Transverse colon (tissue), 4 donors: ENCODE measurements at regions not wholly inside any gene's neighbourhood (a gene's known extent, or its start where the extent isn't known, plus 50 kb on each side); places are given as distances from the start of the nearest gene placed in this dataset.
A peak's percentile ranks its signal among the peaks of the same experiment; 100 is the strongest.

Experiments
- DNase-seq: peaks from one replicate; pipeline ENCODE4 v3.0.0-alpha.2; 2019
- H3K27ac ChIP-seq, 4 donors: fragments of 200-600 bp; sonication (generic); 2 replicates each; pipeline ENCODE4 v1.5.1; 2016 to 2018; ENCODE audit warnings: inconsistent platforms in 4 of 4
- H3K27me3 ChIP-seq: fragments of 200-600 bp; sonication (generic); 2 replicates; pipeline ENCODE4 v1.5.1; 2017; ENCODE audit warnings: inconsistent platforms
- H3K36me3 ChIP-seq, 4 donors: fragments of 200-600 bp; sonication (generic); 2 replicates each; pipeline ENCODE4 v1.5.1; 2017 to 2019; ENCODE audit warnings: inconsistent platforms in 4 of 4
- H3K4me1 ChIP-seq, 4 donors: fragments of 200-600 bp; sonication (generic); 2 replicates each; pipeline ENCODE4 v1.5.1; 2017 to 2020; ENCODE audit warnings: inconsistent platforms in 4 of 4
- H3K4me3 ChIP-seq, 4 donors: fragments of 200-600 bp; sonication (generic); 1 replicate in 1 of 4; 2 replicates in 3 of 4; pipeline versions ENCODE4 v1.5.1 to v1.6.1; 2017 to 2019; ENCODE audit warnings: inconsistent platforms in 4 of 4
- H3K9me3 ChIP-seq, 2 donors: fragments of 200-600 bp; sonication (generic); 2 replicates each; pipeline ENCODE4 v1.5.1; 2017 to 2019; ENCODE audit warnings: inconsistent platforms in 2 of 2
- CTCF ChIP-seq, 5 experiments: fragments of 200-600 bp in 3 of 5; fragments of 450-650 bp in 2 of 5; sonication (generic) in 3 of 5; IDR thresholded peaks; 1 replicate in 2 of 5; 2 replicates in 3 of 5; pipeline ENCODE4 v1.5.1; 2016 to 2017; ENCODE audit warnings: antibody characterized with exemption in 5 of 5, inconsistent platforms in 3 of 5, mild to moderate bottlenecking in 2 of 5, moderate library complexity in 1 of 5
- EP300 ChIP-seq: sonication (generic); formaldehyde crosslinking; IDR thresholded peaks from one replicate; pipeline ENCODE4 v1.6.1; 2017; ENCODE audit warnings: antibody characterized with exemption, low read depth
- POLR2A ChIP-seq: fragments of 450-650 bp; IDR thresholded peaks from one replicate; pipeline ENCODE4 v1.6.1; 2016; ENCODE audit warnings: antibody characterized with exemption, mild to moderate bottlenecking, moderate library complexity
- POLR2AphosphoS5 ChIP-seq, 3 donors: sonication (generic); formaldehyde crosslinking; IDR thresholded peaks; one replicate each; pipeline ENCODE4 v1.6.1; 2016; ENCODE audit warnings: antibody characterized with exemption in 3 of 3
- WGBS, 2 donors: methylation state at CpG; one replicate each; pipeline ENCODE4 v1.1.5; 2018; ENCODE audit warnings: low coverage in 1 of 2; 5-methylcytosine and 5-hydroxymethylcytosine counted together
- in situ Hi-C, 4 donors: fragments of 200-750 bp; cut with MboI; loops; one replicate each; pipeline versions ENCODE4 v1.15.0 to v1.15.1; 2017; ENCODE audit warnings: low sequenced_read_pairs in 3 of 4, low pct_ligation_motif_present in 1 of 4, low pct_unique_long_range_greater_than_20kb in 1 of 4
- intact Hi-C: fragments of 100-400 bp; cut with DNase I; formaldehyde crosslinking; loops from one replicate; pipeline ENCODE4 v1.15.1; 2023; ENCODE audit warnings: low total_unique reads

- Histone ChIP-seq H3K27ac (peak overlapping the region in 2 of 4 donors; percentile 2 to 12), H3K27me3 (no peaks in the 10 kb centered on the region), H3K4me3 (no peak overlapping the region), H3K9me3 (no peaks in the 10 kb centered on the region), H3K36me3 (no peaks in the 10 kb centered on the region), H3K4me1 (peaks cover 0 to 9% (median under 1%) of the 10 kb centered on the region in 4 donors)
- 34 to 38% methylated on average over 4 of the region's 4 CpGs for WGBS, 2 donors
- no peak for DNase-seq
- TF ChIP-seq CTCF (IDR thresholded peaks at IDR 0.05), result no peak
- no peak for TF ChIP-seq POLR2A
- no peak for TF ChIP-seq POLR2AphosphoS5 (IDR thresholded peaks at IDR 0.05)
- TF ChIP-seq EP300, result no peak
- intact Hi-C loops, result no loop called here
- in situ Hi-C loops, result no loop called here
Measured at GRCh38 chr5:98593418-98593817, 180.0 kb upstream of the RGMB start.

DNA sequence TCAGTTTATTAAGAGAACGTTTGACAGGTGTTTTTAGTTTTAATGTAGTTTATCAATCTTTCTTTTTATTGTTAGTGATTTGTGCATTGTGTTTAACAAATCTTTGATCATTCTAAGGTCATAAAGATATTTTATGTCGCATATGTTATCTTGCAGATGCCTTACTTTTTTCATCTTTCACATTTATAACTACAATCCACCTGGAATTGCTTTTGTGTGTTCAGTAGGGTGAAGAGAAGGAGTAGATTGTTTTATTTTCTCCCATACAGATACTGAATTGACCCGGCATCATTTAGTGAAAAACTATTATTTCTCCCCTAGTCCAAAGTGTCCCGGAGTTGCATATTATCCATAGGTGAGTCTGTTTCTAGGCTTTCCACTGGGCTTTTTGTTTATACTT lies 179.4 kb upstream of the RGMB start:
- Histone ChIP-seq H3K4me1 (peaks cover 0 to 8% (median 0%) of the 10 kb centered on the region in 4 donors), H3K4me3 (no peak overlapping the region), H3K9me3 (no peaks in the 10 kb centered on the region), H3K27me3 (no peaks in the 10 kb centered on the region), H3K27ac (peak overlapping the region in 1 of 4 donors; percentile 12), H3K36me3 (no peaks in the 10 kb centered on the region)
- intact Hi-C loops, result no loop called here
- no peak for DNase-seq
- TF ChIP-seq POLR2AphosphoS5 (IDR thresholded peaks at IDR 0.05), result no peak
- no peak for TF ChIP-seq EP300
- TF ChIP-seq CTCF (IDR thresholded peaks at IDR 0.05), result no peak
- no peak for TF ChIP-seq POLR2A
- in situ Hi-C loops, result no loop called here
- 39 to 48% methylated on average over 4 of the region's 4 CpGs for WGBS, 2 donors

- Histone ChIP-seq H3K9me3 (no peaks in the 10 kb centered on the region), H3K4me1 (no peaks in the 10 kb centered on the region), H3K27ac (no peak overlapping the region), H3K36me3 (no peaks in the 10 kb centered on the region), H3K27me3 (no peaks in the 10 kb centered on the region), H3K4me3 (no peak overlapping the region)
- no peak for DNase-seq
- 78 to 95% methylated on average over 1 of the region's 1 CpG for WGBS, 2 donors
- in situ Hi-C loops, result no loop called here
- intact Hi-C loops, result no loop called here
- TF ChIP-seq CTCF (IDR thresholded peaks at IDR 0.05) (no peak), POLR2AphosphoS5 (IDR thresholded peaks at IDR 0.05) (no peak), EP300 (no peak), POLR2A (no peak)
Measured at GRCh38 chr5:98599016-98599415, 174.4 kb upstream of the RGMB start.

- H3K36me3 ChIP-seq, result no peaks in the 10 kb centered on the region
- in situ Hi-C loops (no loop called here), intact Hi-C loops (no loop called here)
- H3K4me3 ChIP-seq, result no peak overlapping the region
- H3K27ac ChIP-seq, result no peak overlapping the region
- no peaks in the 10 kb centered on the region for H3K9me3 ChIP-seq
- DNase-seq, result no peak
- TF ChIP-seq POLR2A (no peak), EP300 (no peak), POLR2AphosphoS5 (IDR thresholded peaks at IDR 0.05) (no peak), CTCF (IDR thresholded peaks at IDR 0.05) (no peak)
- H3K4me1 ChIP-seq, result no peaks in the 10 kb centered on the region
- H3K27me3 ChIP-seq, result no peaks in the 10 kb centered on the region
Measured at GRCh38 chr5:98602534-98603112, 170.8 kb upstream of the RGMB start.
